ENCODE measurements at regions not wholly inside any gene's neighbourhood (a gene's known extent, or its start where the extent isn't known, plus 50 kb on each side); places are given as distances from the start of the nearest gene placed in this dataset.

GRCh38 chr21:35924714-35925301 is 135.5 kb downstream of the SETD4 start:
- TF ChIP-seq CTCF (IDR thresholded peaks at IDR 0.05; ENCODE audit: partially characterized antibody, unreplicated experiment) = no peak
- no peak for DNase-seq
- Mint-ChIP-seq H3K9me3 (ENCODE audit: unreplicated experiment) (peaks cover 4% of the 10 kb centered on the region), H3K4me3 (ENCODE audit: unreplicated experiment) (no peak overlapping the region), H3K27me3 (ENCODE audit: unreplicated experiment) (peaks cover 2% of the 10 kb centered on the region), H3K4me1 (ENCODE audit: low read depth, unreplicated experiment) (peaks cover 4% of the 10 kb centered on the region), H3K36me3 (ENCODE audit: unreplicated experiment) (no peaks in the 10 kb centered on the region), H3K27ac (ENCODE audit: unreplicated experiment) (no peak overlapping the region)

- Mint-ChIP-seq H3K4me3 (ENCODE audit: unreplicated experiment) (no peak overlapping the region), H3K27me3 (ENCODE audit: unreplicated experiment) (peaks cover 2% of the 10 kb centered on the region), H3K4me1 (ENCODE audit: low read depth, unreplicated experiment) (peaks cover 4% of the 10 kb centered on the region), H3K36me3 (ENCODE audit: unreplicated experiment) (no peaks in the 10 kb centered on the region), H3K27ac (ENCODE audit: unreplicated experiment) (no peak overlapping the region), H3K9me3 (ENCODE audit: unreplicated experiment) (peaks cover 4% of the 10 kb centered on the region)
- no peak for DNase-seq
- no peak for TF ChIP-seq CTCF (IDR thresholded peaks at IDR 0.05; ENCODE audit: partially characterized antibody, unreplicated experiment)
Observed at GRCh38 chr21:35923971-35924370, 136.4 kb downstream of the SETD4 start.

GRCh38 chr21:35922618-35923017 is 137.7 kb downstream of the SETD4 start:
- TF ChIP-seq CTCF (IDR thresholded peaks at IDR 0.05; ENCODE audit: partially characterized antibody, unreplicated experiment) = no peak
- no peak overlapping the region for H3K4me3 Mint-ChIP-seq (ENCODE audit: unreplicated experiment)
- no peak overlapping the region for H3K27ac Mint-ChIP-seq (ENCODE audit: unreplicated experiment)
- DNase-seq = no peak
- no peaks in the 10 kb centered on the region for H3K36me3 Mint-ChIP-seq (ENCODE audit: unreplicated experiment)
- peaks cover 4% of the 10 kb centered on the region for H3K9me3 Mint-ChIP-seq (ENCODE audit: unreplicated experiment)
- peaks cover 4% of the 10 kb centered on the region for H3K4me1 Mint-ChIP-seq (ENCODE audit: low read depth, unreplicated experiment)
- H3K27me3 Mint-ChIP-seq (ENCODE audit: unreplicated experiment) = peaks cover 2% of the 10 kb centered on the region

GRCh38 chr21:35921471-35921870 is 138.9 kb downstream of the SETD4 start:
- Mint-ChIP-seq H3K4me3 (ENCODE audit: unreplicated experiment) (no peak overlapping the region), H3K9me3 (ENCODE audit: unreplicated experiment) (peaks cover 4% of the 10 kb centered on the region), H3K36me3 (ENCODE audit: unreplicated experiment) (no peaks in the 10 kb centered on the region), H3K27me3 (ENCODE audit: unreplicated experiment) (peaks cover 2% of the 10 kb centered on the region), H3K27ac (ENCODE audit: unreplicated experiment) (no peak overlapping the region), H3K4me1 (ENCODE audit: low read depth, unreplicated experiment) (no peaks in the 10 kb centered on the region)
- DNase-seq = no peak
- TF ChIP-seq CTCF (IDR thresholded peaks at IDR 0.05; ENCODE audit: partially characterized antibody, unreplicated experiment) = no peak

GRCh38 chr21:35920436-35920835 is 139.9 kb downstream of the SETD4 start:
- no peaks in the 10 kb centered on the region for H3K4me1 Mint-ChIP-seq (ENCODE audit: low read depth, unreplicated experiment)
- no peaks in the 10 kb centered on the region for H3K36me3 Mint-ChIP-seq (ENCODE audit: unreplicated experiment)
- TF ChIP-seq CTCF (IDR thresholded peaks at IDR 0.05; ENCODE audit: partially characterized antibody, unreplicated experiment) = no peak
- no peaks in the 10 kb centered on the region for H3K9me3 Mint-ChIP-seq (ENCODE audit: unreplicated experiment)
- H3K27me3 Mint-ChIP-seq (ENCODE audit: unreplicated experiment) = no peaks in the 10 kb centered on the region
- H3K27ac Mint-ChIP-seq (ENCODE audit: unreplicated experiment) = no peak overlapping the region
- H3K4me3 Mint-ChIP-seq (ENCODE audit: unreplicated experiment) = no peak overlapping the region
- no peak for DNase-seq
